GM20431 (cell line): ENCODE measurements at regions not wholly inside any gene's neighbourhood (a gene's known extent, or its start where the extent isn't known, plus 50 kb on each side); places are given as distances from the start of the nearest gene placed in this dataset.
"Not testable (repeated sequence)": the region's sequence is repeated elsewhere in the genome, so short reads cannot be mapped to it uniquely, and the experiment has no call there.

Source experiments
- in situ Hi-C: fragments of 300-500 bp; cut with MseI, MboI; formaldehyde crosslinking; loops from one replicate; pipeline ENCODE4 v1.15.0; 2020; ENCODE audit warnings: low sequenced_read_pairs; ENCODE audit not compliant: unreplicated experiment

- in situ Hi-C loops: no loop called here
Measured at GRCh38 chr12:105679982-105680381, 349.5 kb downstream of the C12orf75 start.

GRCh38 chr12:105681341-105681740 lies 350.9 kb downstream of the C12orf75 start:
- in situ Hi-C loops: no loop called here

DNA sequence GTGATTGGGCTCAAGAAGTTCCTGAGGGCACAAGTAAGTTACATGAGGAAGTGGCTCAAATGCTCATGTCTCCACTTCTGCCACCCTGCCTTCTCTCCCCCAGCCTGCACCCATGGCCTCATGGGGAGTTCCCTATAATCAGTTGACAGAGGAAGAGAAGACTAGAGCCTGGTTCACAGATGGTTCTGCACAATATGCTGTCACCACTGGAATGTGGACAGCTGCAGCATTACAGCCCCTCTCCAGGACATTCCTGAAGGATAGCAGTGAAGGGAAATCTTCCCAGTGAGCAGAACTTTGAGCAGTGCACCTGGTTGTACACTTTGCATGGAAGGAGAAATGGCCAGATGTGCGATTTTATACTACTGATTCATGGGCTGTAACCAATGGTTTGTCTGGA lies 352.3 kb downstream of the C12orf75 start:
- in situ Hi-C loops: not testable (repeated sequence)

GRCh38 chr12:105683836-105684235 lies 353.3 kb downstream of the C12orf75 start:
- in situ Hi-C loops: not testable (repeated sequence)

DNA sequence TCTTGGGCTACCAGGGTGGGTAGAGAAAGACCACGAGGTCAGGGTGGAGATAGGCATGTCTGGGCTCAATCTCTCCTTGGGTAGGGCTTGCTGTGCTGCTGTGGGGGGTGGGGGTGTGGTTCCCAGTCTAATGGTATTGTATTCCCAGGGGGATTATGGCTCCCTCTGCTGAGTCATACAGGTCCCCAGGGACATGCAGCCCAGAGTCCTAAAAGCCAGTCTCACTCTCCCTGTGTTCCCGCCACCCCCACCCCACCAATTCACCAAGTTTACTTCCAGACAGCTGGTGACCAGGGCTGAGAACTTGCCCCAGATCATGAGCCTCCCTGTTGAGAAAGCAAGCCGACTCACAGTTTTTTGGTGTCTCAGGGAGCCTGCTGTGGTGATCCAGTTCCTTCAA lies 367.6 kb downstream of the C12orf75 start:
- in situ Hi-C loops: no loop called here

GRCh38 chr12:105699209-105699608 lies 368.7 kb downstream of the C12orf75 start:
- in situ Hi-C loops: no loop called here

DNA sequence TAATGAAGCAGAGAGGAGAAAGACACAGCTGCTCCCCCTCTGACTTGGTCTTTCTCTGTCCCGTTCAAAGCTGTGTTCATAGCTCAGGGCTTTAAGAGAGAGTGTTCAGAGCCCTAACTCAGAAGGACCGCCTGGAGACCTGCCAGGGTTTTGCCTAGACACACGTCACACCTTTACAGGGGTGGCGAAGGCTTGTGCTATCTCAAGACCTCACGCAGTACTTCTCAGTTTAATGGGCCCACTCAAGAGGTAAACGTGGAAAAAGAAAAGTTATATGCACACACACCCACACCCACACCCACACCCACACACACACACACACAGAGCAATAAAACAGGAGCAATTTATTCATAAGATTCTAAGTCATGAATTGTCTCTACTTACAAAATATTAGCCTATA lies 374.3 kb downstream of the C12orf75 start:
- in situ Hi-C loops: loop anchor here (25.0 kb wide), 1 partner anchor 433 kb away; the partner anchor contains the start of gene NUAK1

- in situ Hi-C loops: loop anchor here (25.0 kb wide), 1 partner anchor 432 kb away; the partner anchor contains the start of gene NUAK1
Measured at GRCh38 chr12:105705235-105705634, 374.7 kb downstream of the C12orf75 start.

GRCh38 chr12:105705765-105706164 lies 375.3 kb downstream of the C12orf75 start:
- in situ Hi-C loops: loop anchor here (25.0 kb wide), 1 partner anchor 432 kb away; the partner anchor contains the start of gene NUAK1

DNA sequence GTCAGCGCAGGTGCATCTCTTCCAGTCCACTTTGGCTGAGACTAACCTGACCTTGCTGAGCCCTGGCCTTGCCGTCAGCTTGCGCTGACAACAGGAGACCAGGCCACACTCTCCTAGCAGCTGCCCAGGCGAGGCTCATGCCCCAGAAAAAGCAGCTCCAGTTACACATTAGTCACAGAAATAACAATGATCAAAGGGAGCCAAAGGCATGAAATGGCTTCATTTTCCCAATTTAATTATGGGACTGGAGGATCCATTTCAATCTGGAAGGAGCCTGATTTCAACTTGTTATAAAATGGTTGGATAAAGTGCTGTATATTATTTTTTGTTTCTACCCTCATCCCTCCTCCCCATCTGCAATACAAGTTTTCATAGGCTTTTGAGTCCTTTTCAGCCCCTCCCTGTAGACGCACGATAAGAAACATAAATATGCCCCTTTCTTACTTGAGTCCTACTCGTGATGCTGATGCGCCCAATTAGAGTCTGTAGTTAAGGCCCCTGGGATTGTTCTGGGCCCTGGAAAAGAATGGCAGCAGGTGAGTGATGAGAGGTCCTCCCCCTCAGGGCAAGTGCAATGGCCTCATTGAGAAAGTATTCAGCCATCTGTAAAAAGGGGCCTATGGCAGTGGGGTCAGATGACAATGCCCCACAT lies 376.0 kb downstream of the C12orf75 start:
- in situ Hi-C loops: loop anchor here (25.0 kb wide), 1 partner anchor 431 kb away; the partner anchor contains the start of gene NUAK1

DNA sequence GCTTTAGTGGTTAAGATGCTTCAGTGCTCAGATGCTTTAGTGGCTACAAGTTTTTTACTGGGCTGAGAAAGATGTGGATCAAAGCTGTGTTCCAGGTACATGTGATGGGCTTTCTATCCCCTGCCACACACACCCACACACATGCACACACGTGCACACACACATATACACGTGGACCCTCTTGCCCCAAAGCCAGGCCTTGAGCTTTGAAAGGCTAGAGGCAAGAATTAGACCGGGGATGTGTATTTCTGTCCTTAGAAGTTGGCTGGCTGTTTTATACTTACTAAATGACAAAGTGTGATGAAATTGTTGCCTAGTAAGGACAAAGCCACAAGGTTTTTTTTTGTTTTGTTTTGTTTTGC lies 376.5 kb downstream of the C12orf75 start:
- in situ Hi-C loops: loop anchor here (25.0 kb wide), 1 partner anchor 430 kb away; the partner anchor contains the start of gene NUAK1

GRCh38 chr12:105713606-105714305 lies 383.3 kb downstream of the C12orf75 start:
- in situ Hi-C loops: loop anchor here (25.0 kb wide), 1 partner anchor 424 kb away; the partner anchor contains the start of gene NUAK1

DNA sequence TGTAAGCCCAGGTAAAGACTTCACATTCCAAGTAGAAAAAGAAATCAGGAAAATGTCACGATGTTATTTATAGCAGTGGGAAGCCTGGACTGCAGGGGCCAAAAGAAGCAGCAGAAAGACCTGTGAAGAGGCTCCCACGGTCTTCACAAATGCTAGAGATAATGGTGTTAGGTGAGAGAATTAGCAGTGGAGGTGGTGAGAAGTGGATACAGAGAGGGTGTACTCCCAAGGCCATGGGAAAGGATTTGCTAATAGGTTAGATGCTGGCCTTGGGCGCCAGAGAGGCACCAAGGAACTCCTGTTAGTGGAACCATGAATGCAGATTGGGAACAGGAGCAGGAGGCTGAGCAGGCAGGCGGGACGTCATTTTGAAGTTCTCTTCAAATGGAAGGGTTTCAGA lies 386.1 kb downstream of the C12orf75 start:
- in situ Hi-C loops: loop anchor here (25.0 kb wide), 1 partner anchor 421 kb away; the partner anchor contains the start of gene NUAK1

DNA sequence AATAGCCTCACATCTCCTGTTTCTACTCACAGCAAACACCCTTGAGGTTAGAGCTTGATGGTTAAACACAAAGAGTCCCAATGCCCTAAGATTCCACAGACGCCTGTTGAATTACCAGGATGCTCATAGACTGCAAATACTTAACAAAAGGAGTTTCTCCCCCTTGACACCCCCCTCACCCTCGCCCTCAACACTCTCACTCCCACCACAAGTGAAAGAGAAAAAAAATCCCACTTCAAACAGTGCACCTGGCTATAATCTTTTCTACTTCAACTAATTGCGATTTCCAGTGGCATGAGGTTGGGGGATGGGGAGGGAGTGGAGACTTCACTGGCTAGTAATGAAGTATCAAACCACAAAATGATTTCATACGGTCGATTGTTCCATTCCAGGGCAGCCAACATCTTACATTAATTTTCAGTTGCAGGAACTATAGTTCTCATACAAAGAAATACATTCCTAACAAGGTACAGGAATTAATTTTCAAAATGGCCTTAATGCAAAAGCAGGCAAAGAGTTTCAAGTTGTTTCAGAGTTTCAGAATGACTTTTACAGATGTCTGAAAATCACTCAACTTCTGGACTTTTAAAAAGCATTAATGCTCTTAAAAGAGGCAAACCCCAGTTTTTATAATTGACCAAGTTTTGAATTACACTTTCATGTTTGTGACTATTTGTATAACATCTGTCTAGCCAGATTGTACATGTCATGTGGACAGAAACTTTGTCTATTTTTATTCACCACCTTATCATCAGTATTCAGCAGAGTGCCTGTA lies 390.7 kb downstream of the C12orf75 start:
- in situ Hi-C loops: loop anchor here (25.0 kb wide), 1 partner anchor 416 kb away; the partner anchor contains the start of gene NUAK1

DNA sequence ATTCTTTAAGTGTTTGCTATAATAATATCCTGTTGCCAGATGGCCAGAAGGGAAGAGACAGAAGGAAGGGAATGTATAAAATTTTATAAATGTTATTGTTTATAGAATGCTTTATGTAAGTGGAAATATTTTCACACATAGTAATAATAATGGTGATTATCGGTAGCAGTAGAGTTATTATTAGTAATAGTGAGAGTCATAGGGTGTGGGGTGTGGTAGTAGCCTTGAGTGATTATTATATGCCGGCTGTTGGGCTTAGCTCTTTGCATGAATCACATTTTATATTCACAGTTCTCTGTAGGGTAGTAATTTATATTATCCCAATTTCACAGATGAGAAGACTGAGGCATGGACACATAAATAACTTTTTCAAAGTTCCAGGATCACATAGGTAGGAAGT lies 391.4 kb downstream of the C12orf75 start:
- in situ Hi-C loops: loop anchor here (25.0 kb wide), 1 partner anchor 415 kb away; the partner anchor contains the start of gene NUAK1

- in situ Hi-C loops: loop anchor here (25.0 kb wide), 1 partner anchor 414 kb away; the partner anchor contains the start of gene NUAK1
Measured at GRCh38 chr12:105723066-105723465, 392.6 kb downstream of the C12orf75 start.

DNA sequence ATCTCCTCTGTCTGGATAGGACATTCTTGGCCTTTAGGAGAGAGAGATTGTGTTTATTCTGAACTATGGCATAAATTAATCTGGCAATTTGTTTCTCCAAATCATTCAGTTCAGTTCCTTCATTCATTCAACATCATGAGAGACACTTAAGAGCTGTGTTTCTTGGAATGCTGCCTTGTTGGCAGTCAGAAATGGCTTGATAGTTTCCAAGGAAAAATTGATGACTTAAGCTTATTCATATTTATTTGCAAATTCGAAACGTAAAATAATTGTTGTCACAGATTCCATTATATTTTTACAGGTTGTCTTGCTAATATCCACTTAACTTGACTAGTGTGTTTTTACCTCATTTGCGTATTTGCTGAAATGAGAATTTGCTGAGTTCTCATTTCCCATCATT lies 393.0 kb downstream of the C12orf75 start:
- in situ Hi-C loops: loop anchor here (25.0 kb wide), 1 partner anchor 414 kb away; the partner anchor contains the start of gene NUAK1

DNA sequence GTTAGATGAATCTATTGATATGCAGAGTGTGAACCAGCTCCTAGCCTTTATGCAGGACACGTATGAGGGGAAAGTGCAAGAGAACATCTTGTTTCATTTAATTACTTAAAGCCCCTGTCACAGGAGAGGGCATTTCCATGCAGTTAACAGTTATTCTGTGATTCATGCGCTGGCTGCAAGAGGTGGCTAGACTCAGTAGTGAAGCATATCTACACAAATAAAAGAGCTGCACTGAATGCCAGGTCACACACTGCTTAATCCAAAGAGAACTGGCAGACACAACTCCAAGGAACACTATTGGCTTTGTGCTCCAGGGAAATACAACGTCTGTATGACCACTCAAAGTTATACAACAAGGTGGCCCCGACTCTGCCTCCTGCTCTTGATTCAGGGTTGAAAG lies 394.1 kb downstream of the C12orf75 start:
- in situ Hi-C loops: loop anchor here (25.0 kb wide), 1 partner anchor 413 kb away; the partner anchor contains the start of gene NUAK1

GRCh38 chr12:105725054-105725453 lies 394.6 kb downstream of the C12orf75 start:
- in situ Hi-C loops: no loop called here

- in situ Hi-C loops: no loop called here
Measured at GRCh38 chr12:105729181-105729771, 398.8 kb downstream of the C12orf75 start.
